Testis (tissue), 2 donors: ENCODE measurements at regions not wholly inside any gene's neighbourhood (a gene's known extent, or its start where the extent isn't known, plus 50 kb on each side); places are given as distances from the start of the nearest gene placed in this dataset.

Source experiments
- POLR2A ChIP-seq: fragments of 450-650 bp; IDR thresholded peaks from one replicate; pipeline ENCODE4 v1.6.1; 2017; ENCODE audit warnings: antibody characterized with exemption, mild to moderate bottlenecking, moderate library complexity
- TF ChIP-seq, protein P1 (sequence below), 3 experiments: fragments of 450-650 bp in 2 of 3; fragments of 200-600 bp in 1 of 3; sonication (generic) in 1 of 3; IDR thresholded peaks; one replicate each; pipeline ENCODE4 v1.5.1; 2016 to 2019; ENCODE audit warnings: antibody characterized with exemption in 3 of 3, mild to moderate bottlenecking in 2 of 3, moderate library complexity in 1 of 3

DNA sequence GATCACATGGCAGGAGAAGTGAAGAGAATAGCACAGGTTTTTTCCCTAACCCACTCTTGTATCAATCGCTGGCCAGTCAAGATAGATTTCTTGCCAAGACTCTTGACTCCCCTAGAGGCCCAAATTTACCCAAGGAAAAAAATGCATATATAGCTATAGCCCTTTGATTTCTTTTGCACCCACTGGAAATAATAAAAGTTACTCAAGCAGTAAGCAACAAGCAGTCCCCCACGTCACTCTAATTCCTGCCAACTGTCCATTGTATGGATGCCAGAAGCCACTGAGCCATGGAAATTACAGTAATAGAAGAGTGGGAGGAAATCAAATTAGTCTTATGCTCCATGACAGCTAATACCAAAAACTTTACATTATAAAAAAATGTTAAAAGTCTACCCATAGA is 125.3 kb upstream of the SLC39A10 start:
- TF ChIP-seq, protein P1, sequence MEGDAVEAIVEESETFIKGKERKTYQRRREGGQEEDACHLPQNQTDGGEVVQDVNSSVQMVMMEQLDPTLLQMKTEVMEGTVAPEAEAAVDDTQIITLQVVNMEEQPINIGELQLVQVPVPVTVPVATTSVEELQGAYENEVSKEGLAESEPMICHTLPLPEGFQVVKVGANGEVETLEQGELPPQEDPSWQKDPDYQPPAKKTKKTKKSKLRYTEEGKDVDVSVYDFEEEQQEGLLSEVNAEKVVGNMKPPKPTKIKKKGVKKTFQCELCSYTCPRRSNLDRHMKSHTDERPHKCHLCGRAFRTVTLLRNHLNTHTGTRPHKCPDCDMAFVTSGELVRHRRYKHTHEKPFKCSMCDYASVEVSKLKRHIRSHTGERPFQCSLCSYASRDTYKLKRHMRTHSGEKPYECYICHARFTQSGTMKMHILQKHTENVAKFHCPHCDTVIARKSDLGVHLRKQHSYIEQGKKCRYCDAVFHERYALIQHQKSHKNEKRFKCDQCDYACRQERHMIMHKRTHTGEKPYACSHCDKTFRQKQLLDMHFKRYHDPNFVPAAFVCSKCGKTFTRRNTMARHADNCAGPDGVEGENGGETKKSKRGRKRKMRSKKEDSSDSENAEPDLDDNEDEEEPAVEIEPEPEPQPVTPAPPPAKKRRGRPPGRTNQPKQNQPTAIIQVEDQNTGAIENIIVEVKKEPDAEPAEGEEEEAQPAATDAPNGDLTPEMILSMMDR (IDR thresholded peaks at IDR 0.05): no peak
- TF ChIP-seq POLR2A: no peak
